DND-41 (cell line): ENCODE measurements at regions not wholly inside any gene's neighbourhood (a gene's known extent, or its start where the extent isn't known, plus 50 kb on each side); places are given as distances from the start of the nearest gene placed in this dataset.

Source experiments
- ATAC-seq: fragments of 200-7000 bp; cut with Tn5 transposase; 3 replicates; pipeline ENCODE4 v1.9.1; 2021; ENCODE audit warnings: low read depth; ENCODE audit not compliant: insufficient read depth
- DNase-seq: peaks from one replicate; pipeline ENCODE4 v3.0.0-alpha.2; 2020
- H2AFZ ChIP-seq: 2 replicates; pipeline ENCODE4 v1.6.0; 2012; ENCODE audit warnings: low read depth, low read length
- H3K27ac ChIP-seq: 2 replicates; pipeline ENCODE4 v1.5.1; 2012; ENCODE audit warnings: low read length, inconsistent platforms
- H3K27me3 ChIP-seq: fragments of 200-600 bp; sonication (generic); 2 replicates; pipeline ENCODE4 v1.6.0; 2012; ENCODE audit warnings: low read length, mild to moderate bottlenecking, inconsistent platforms; ENCODE audit not compliant: insufficient read depth, poor library complexity
- H3K36me3 ChIP-seq: 2 replicates; pipeline ENCODE4 v1.5.1; 2012; ENCODE audit warnings: low read length, inconsistent platforms; ENCODE audit not compliant: insufficient read depth
- H3K4me1 ChIP-seq: 2 replicates; pipeline ENCODE4 v1.5.1; 2012; ENCODE audit warnings: mild to moderate bottlenecking, low read length; ENCODE audit not compliant: insufficient read depth
- H3K4me2 ChIP-seq: 2 replicates; pipeline ENCODE4 v1.6.0; 2012; ENCODE audit warnings: mild to moderate bottlenecking, moderate library complexity, low read length, inconsistent platforms; ENCODE audit not compliant: insufficient read depth
- H3K4me3 ChIP-seq, 2 experiments: fragments of 200-600 bp in 1 of 2; shearing (Covaris generic) in 1 of 2; 2 replicates each; pipeline ENCODE4 v1.5.1; 2012 to 2016; ENCODE audit warnings: inconsistent platforms in 2 of 2, low read length in 2 of 2, mild to moderate bottlenecking in 2 of 2, low read depth in 1 of 2, moderate library complexity in 1 of 2
- H3K79me2 ChIP-seq: 2 replicates; pipeline ENCODE4 v1.6.0; 2012; ENCODE audit warnings: low read length, inconsistent platforms; ENCODE audit not compliant: insufficient read depth
- H3K9ac ChIP-seq: 2 replicates; pipeline ENCODE4 v1.6.0; 2012; ENCODE audit warnings: low read depth, mild to moderate bottlenecking, inconsistent platforms, low read length, moderate library complexity
- H3K9me3 ChIP-seq: 2 replicates; pipeline ENCODE4 v1.5.1; 2012; ENCODE audit warnings: low read length, moderate library complexity, mild to moderate bottlenecking, inconsistent platforms; ENCODE audit not compliant: insufficient read depth, severe bottlenecking
- H4K20me1 ChIP-seq: 2 replicates; pipeline ENCODE4 v1.6.0; 2012; ENCODE audit warnings: low read length; ENCODE audit not compliant: insufficient read depth
- CTCF ChIP-seq: IDR thresholded peaks from 2 replicates; pipeline ENCODE4 v1.5.1; 2012; ENCODE audit warnings: borderline replicate concordance, low read length, moderate library complexity, mild to moderate bottlenecking; ENCODE audit not compliant: poor library complexity, severe bottlenecking; ENCODE audit errors: extremely low read depth
- EZH2 ChIP-seq: IDR thresholded peaks from 3 replicates; pipeline ENCODE4 v1.6.1; 2012; ENCODE audit warnings: borderline replicate concordance, low read depth, mild to moderate bottlenecking, moderate library complexity, low read length, inconsistent platforms; ENCODE audit not compliant: severe bottlenecking

DNA sequence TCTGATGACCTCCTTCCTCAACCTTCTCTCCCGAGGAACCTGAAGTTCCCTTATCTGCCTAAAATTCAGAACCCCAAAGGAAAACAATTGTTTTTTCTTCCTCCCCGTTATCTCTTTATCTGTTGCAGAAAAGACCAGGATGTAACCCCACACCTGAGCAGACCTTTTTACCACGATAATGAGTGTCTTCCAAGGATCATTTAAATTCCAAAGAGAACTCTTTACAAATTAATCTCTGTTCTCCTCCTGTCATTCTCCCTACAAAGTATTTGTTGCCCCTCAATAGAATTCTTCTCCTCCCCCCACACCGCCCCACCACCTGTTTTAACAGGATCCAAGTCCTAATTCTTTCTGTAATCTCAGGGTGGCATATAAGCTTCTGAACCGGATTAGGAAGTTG is 78.5 kb upstream of the NLGN4X start:
- H3K79me2 ChIP-seq: no peaks in the 10 kb centered on the region
- 0 out of 2 replicates have a peak, but pooled peaks cover 4% of the 10 kb centered on the region for H3K4me1 ChIP-seq
- no peaks in the 10 kb centered on the region for H3K36me3 ChIP-seq
- no peak overlapping the region for H3K9ac ChIP-seq
- DNase-seq: no peak
- H3K4me2 ChIP-seq: no peak overlapping the region
- H3K27ac ChIP-seq: no peak overlapping the region
- H3K4me3 ChIP-seq: no peak overlapping the region
- no peaks in the 10 kb centered on the region for H4K20me1 ChIP-seq
- no peaks in the 10 kb centered on the region for H3K9me3 ChIP-seq
- TF ChIP-seq CTCF (no peak), EZH2 (no peak)
- H3K27me3 ChIP-seq: no peaks in the 10 kb centered on the region
- ATAC-seq: no peak
- H2AFZ ChIP-seq: no peak overlapping the region

DNA sequence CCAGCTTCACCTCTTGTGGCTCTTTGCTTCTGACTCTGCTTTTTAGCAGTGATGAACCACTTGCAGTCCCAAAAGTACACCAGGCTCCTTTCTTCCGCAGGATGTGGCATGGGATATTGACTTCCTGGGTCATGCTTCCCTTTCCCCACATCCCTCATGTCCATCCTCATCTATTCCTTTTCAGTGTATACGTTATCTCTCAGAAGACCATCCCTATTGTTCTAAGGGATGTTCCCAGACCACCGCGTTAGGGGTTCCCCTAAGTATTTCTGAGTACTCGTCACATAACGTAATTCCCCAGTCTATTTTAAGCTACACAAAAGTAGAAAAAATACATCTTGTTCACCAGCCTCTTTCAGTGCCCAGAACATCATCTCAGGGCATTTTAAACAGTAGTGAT is 71.1 kb upstream of the NLGN4X start:
- no peaks in the 10 kb centered on the region for H3K79me2 ChIP-seq
- no peak for TF ChIP-seq CTCF
- TF ChIP-seq EZH2: no peak
- H3K4me2 ChIP-seq: no peak overlapping the region
- ATAC-seq: no peak
- no peak overlapping the region for H3K9ac ChIP-seq
- H2AFZ ChIP-seq: no peak overlapping the region
- H3K9me3 ChIP-seq: no peaks in the 10 kb centered on the region
- no peaks in the 10 kb centered on the region for H3K4me1 ChIP-seq
- no peak overlapping the region for H3K4me3 ChIP-seq
- H3K27me3 ChIP-seq: no peaks in the 10 kb centered on the region
- DNase-seq: no peak
- H4K20me1 ChIP-seq: no peaks in the 10 kb centered on the region
- H3K27ac ChIP-seq: no peak overlapping the region
- H3K36me3 ChIP-seq: no peaks in the 10 kb centered on the region

- ATAC-seq (no peak), DNase-seq (no peak)
- TF ChIP-seq EZH2 (no peak), CTCF (no peak)
- Histone ChIP-seq H2AFZ (no peak overlapping the region), H4K20me1 (no peaks in the 10 kb centered on the region), H3K9ac (no peak overlapping the region), H3K4me3 (no peak overlapping the region), H3K4me1 (no peaks in the 10 kb centered on the region), H3K27ac (no peak overlapping the region), H3K79me2 (no peaks in the 10 kb centered on the region), H3K9me3 (no peaks in the 10 kb centered on the region), H3K36me3 (no peaks in the 10 kb centered on the region), H3K4me2 (no peak overlapping the region), H3K27me3 (no peaks in the 10 kb centered on the region)
Measured at GRCh38 chrX:6293716-6294115, 65.0 kb upstream of the NLGN4X start.

DNA sequence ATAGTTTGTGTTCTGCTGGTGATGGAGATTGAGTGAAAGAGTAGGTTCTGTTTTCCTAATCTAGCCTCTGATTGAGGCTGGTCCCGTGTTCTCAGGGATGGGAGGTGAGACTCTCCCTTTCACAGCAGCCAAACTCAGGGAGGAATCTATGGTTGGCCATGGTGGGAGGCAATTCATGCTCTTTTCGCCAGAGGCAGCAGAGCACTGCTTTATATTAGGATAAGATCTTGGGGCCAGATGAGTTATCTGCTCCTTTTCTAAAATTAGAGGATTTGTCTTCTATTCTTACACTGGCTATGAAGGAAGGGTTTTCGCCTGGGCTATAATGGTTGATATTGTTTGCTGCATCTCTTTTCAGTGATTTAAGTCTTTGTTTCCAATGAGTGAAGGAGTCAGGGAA is 63.9 kb upstream of the NLGN4X start:
- Histone ChIP-seq H3K27ac (no peak overlapping the region), H2AFZ (no peak overlapping the region), H3K4me1 (no peaks in the 10 kb centered on the region), H3K27me3 (no peaks in the 10 kb centered on the region), H3K79me2 (no peaks in the 10 kb centered on the region), H3K9me3 (no peaks in the 10 kb centered on the region), H3K4me2 (no peak overlapping the region), H4K20me1 (no peaks in the 10 kb centered on the region), H3K36me3 (no peaks in the 10 kb centered on the region), H3K9ac (no peak overlapping the region), H3K4me3 (no peak overlapping the region)
- DNase-seq (no peak), ATAC-seq (0 out of 3 replicates have a peak, but pooled peaks have one; percentile 29)
- TF ChIP-seq CTCF: peak; percentile 26
- TF ChIP-seq EZH2: no peak
